Stimulated activated CD8-positive, alpha-beta memory T cell treated with anti-CD3 and anti-CD28 coated beads, Interleukin-7, amount 100 ng/mL, for 48 hours (primary cell): ENCODE measurements at regions not wholly inside any gene's neighbourhood (a gene's known extent, or its start where the extent isn't known, plus 50 kb on each side); places are given as distances from the start of the nearest gene placed in this dataset.
"Not testable (repeated sequence)": the region's sequence is repeated elsewhere in the genome, so short reads cannot be mapped to it uniquely, and the experiment has no call there.

Experiments used
- DNase-seq, 2 donors: peaks; one replicate each; pipeline ENCODE4 v3.0.0-alpha.2; 2020; ENCODE audit warnings: low read depth in 1 of 2; ENCODE audit errors: extremely low read depth in 1 of 2

GRCh38 chr17:33924104-33924503, 331.0 kb upstream of the CCL2 start:
- DNase-seq = no peak

GRCh38 chr17:33925649-33926048, 329.4 kb upstream of the CCL2 start:
- no peak for DNase-seq

GRCh38 chr17:33927732-33928133, 327.4 kb upstream of the CCL2 start:
- DNase-seq = no peak

GRCh38 chr17:33929181-33929724, 325.8 kb upstream of the CCL2 start:
- DNase-seq = no peak

GRCh38 chr17:33931148-33931814, 323.8 kb upstream of the CCL2 start:
- DNase-seq = not testable (repeated sequence)

GRCh38 chr17:33932996-33933395, 322.1 kb upstream of the CCL2 start:
- no peak for DNase-seq

- no peak for DNase-seq
Observed at GRCh38 chr17:33933576-33933975, 321.5 kb upstream of the CCL2 start.

GRCh38 chr17:33934696-33935095, 320.4 kb upstream of the CCL2 start:
- DNase-seq = no peak

- no peak for DNase-seq
Observed at GRCh38 chr17:33935822-33936221, 319.3 kb upstream of the CCL2 start.

GRCh38 chr17:33936764-33937163, 318.3 kb upstream of the CCL2 start:
- no peak for DNase-seq

- DNase-seq = no peak
Observed at GRCh38 chr17:33939959-33940358, 315.1 kb upstream of the CCL2 start.

GRCh38 chr17:33940769-33941370, 314.2 kb upstream of the CCL2 start:
- no peak for DNase-seq

GRCh38 chr17:33941744-33942143, 313.3 kb upstream of the CCL2 start:
- no peak for DNase-seq

GRCh38 chr17:33942414-33942813, 312.7 kb upstream of the CCL2 start:
- DNase-seq = no peak

- no peak for DNase-seq
Observed at GRCh38 chr17:33944412-33944811, 310.7 kb upstream of the CCL2 start.

- no peak for DNase-seq
Observed at GRCh38 chr17:33944826-33945225, 310.3 kb upstream of the CCL2 start.

GRCh38 chr17:33945646-33946546, 309.2 kb upstream of the CCL2 start:
- DNase-seq = no peak

GRCh38 chr17:33947762-33948161, 307.3 kb upstream of the CCL2 start:
- DNase-seq = no peak

GRCh38 chr17:33948309-33948708, 306.8 kb upstream of the CCL2 start:
- no peak for DNase-seq

- DNase-seq = no peak
Observed at GRCh38 chr17:33949100-33949499, 306.0 kb upstream of the CCL2 start.

- DNase-seq = no peak
Observed at GRCh38 chr17:33950061-33950460, 305.0 kb upstream of the CCL2 start.

- no peak for DNase-seq
Observed at GRCh38 chr17:33952425-33952824, 302.7 kb upstream of the CCL2 start.
